Trophoblast cell (in vitro differentiated cells and primary cell): ENCODE measurements at regions not wholly inside any gene's neighbourhood (a gene's known extent, or its start where the extent isn't known, plus 50 kb on each side); places are given as distances from the start of the nearest gene placed in this dataset.

Experiments used
- DNase-seq, 2 donors: peaks; one replicate each; pipeline ENCODE4 v3.0.0-alpha.2; 2016
- H2AFZ ChIP-seq: 2 replicates; pipeline ENCODE4 v1.6.1; 2013; ENCODE audit warnings: low read length, moderate library complexity, mild to moderate bottlenecking; ENCODE audit not compliant: insufficient read depth, poor library complexity
- H2AK5ac ChIP-seq: 2 replicates; pipeline ENCODE4 v1.6.1; 2013; ENCODE audit warnings: mild to moderate bottlenecking, low read length
- H2BK120ac ChIP-seq: 2 replicates; pipeline ENCODE4 v1.6.1; 2013; ENCODE audit warnings: low read length, mild to moderate bottlenecking, moderate library complexity; ENCODE audit not compliant: insufficient read depth, poor library complexity
- H2BK12ac ChIP-seq: 2 replicates; pipeline ENCODE4 v1.6.1; 2013; ENCODE audit warnings: mild to moderate bottlenecking, low read length, moderate library complexity
- H2BK5ac ChIP-seq: 2 replicates; pipeline ENCODE4 v1.6.1; 2013; ENCODE audit warnings: low read length, low read depth, moderate library complexity, mild to moderate bottlenecking; ENCODE audit not compliant: poor library complexity
- H3K14ac ChIP-seq: 2 replicates; pipeline ENCODE4 v1.6.1; 2013; ENCODE audit warnings: mild to moderate bottlenecking, low read length
- H3K18ac ChIP-seq: 2 replicates; pipeline ENCODE4 v1.6.1; 2013; ENCODE audit warnings: mild to moderate bottlenecking, low read length
- H3K23ac ChIP-seq: 2 replicates; pipeline ENCODE4 v1.6.1; 2013; ENCODE audit warnings: low read length
- H3K27ac ChIP-seq: 2 replicates; pipeline ENCODE4 v1.5.1; 2013; ENCODE audit warnings: low read depth, mild to moderate bottlenecking, inconsistent platforms, low read length, moderate library complexity
- H3K27me3 ChIP-seq: 2 replicates; pipeline ENCODE4 v1.6.1; 2013; ENCODE audit warnings: inconsistent platforms, mild to moderate bottlenecking, low read length, moderate library complexity; ENCODE audit not compliant: insufficient read depth
- H3K36me3 ChIP-seq, 2 experiments: 1 replicate in 1 of 2; 2 replicates in 1 of 2; pipeline ENCODE4 v1.6.1; 2013; ENCODE audit warnings: low read length in 2 of 2, mild to moderate bottlenecking in 2 of 2, moderate library complexity in 1 of 2; ENCODE audit not compliant: insufficient read depth in 2 of 2, control insufficient read depth in 1 of 2
- H3K4ac ChIP-seq: 2 replicates; pipeline ENCODE4 v1.6.1; 2013; ENCODE audit warnings: low read depth, mild to moderate bottlenecking, low read length, moderate library complexity
- H3K4me1 ChIP-seq, 2 experiments: 1 replicate in 1 of 2; 2 replicates in 1 of 2; pipeline ENCODE4 v1.6.1; 2013; ENCODE audit warnings: low read length in 2 of 2, mild to moderate bottlenecking in 2 of 2, moderate library complexity in 1 of 2; ENCODE audit not compliant: insufficient read depth in 2 of 2, control insufficient read depth in 1 of 2
- H3K4me2 ChIP-seq: 2 replicates; pipeline ENCODE4 v1.6.1; 2013; ENCODE audit warnings: inconsistent platforms, mild to moderate bottlenecking, low read length, moderate library complexity
- H3K4me3 ChIP-seq: 2 replicates; pipeline ENCODE4 v1.5.1; 2013; ENCODE audit warnings: mild to moderate bottlenecking, low read depth, low read length, inconsistent platforms
- H3K79me1 ChIP-seq: one replicate; pipeline ENCODE4 v1.6.1; 2013; ENCODE audit warnings: low read length
- H3K79me2 ChIP-seq: 2 replicates; pipeline ENCODE4 v1.6.1; 2013; ENCODE audit warnings: low read length, mild to moderate bottlenecking; ENCODE audit not compliant: control insufficient read depth, insufficient read depth, poor library complexity
- H3K9ac ChIP-seq: 2 replicates; pipeline ENCODE4 v1.6.1; 2013; ENCODE audit warnings: mild to moderate bottlenecking, low read length
- H3K9me3 ChIP-seq: 2 replicates; pipeline ENCODE4 v1.6.1; 2013; ENCODE audit warnings: low read depth, mild to moderate bottlenecking, control low read depth, inconsistent platforms, low read length; ENCODE audit not compliant: insufficient read depth
- H4K12ac ChIP-seq: 2 replicates; pipeline ENCODE4 v1.6.1; 2013; ENCODE audit warnings: low read depth, mild to moderate bottlenecking, low read length, moderate library complexity
- H4K8ac ChIP-seq: 2 replicates; pipeline ENCODE4 v1.6.1; 2013; ENCODE audit warnings: low read depth, mild to moderate bottlenecking, low read length, moderate library complexity
- H4K91ac ChIP-seq: one replicate; pipeline ENCODE4 v1.6.1; 2013; ENCODE audit warnings: low read depth, mild to moderate bottlenecking, low read length, moderate library complexity
- WGBS: extraction: QIAGEN DNeasy Blood & Tissue Kit; methylation state at CpG from one replicate; pipeline ENCODE4 v1.1.7; 2013; ENCODE audit warnings: missing lambda C conversion rate; ENCODE audit not compliant: insufficient read length, insufficient coverage; ENCODE audit errors: extremely low coverage; 5-methylcytosine and 5-hydroxymethylcytosine counted together

DNA sequence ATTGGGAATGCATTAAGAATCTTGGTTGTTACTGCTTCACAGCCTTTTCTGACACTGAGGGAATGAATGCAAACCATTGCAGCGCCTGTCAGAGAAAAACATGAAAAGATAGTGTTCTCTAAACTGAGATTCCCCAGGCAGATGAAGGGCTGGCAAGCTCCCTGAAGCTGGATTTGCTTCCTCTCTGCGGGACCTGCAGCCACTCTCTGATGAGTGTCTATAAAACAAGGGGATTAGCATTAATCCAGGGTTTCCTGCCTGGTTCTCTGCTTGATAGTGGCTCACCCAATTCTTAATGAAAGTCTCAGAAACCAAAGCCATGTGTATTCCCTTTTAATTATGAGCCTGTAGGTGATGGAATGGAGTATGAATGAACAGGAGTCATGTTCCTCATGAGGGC lies 344.3 kb upstream of the UMPS start:
- Histone ChIP-seq H3K4me3 (no peak overlapping the region), H2AFZ (no peak overlapping the region), H3K14ac (no peak overlapping the region), H3K4ac (no peak overlapping the region), H2BK12ac (no peak overlapping the region), H4K12ac (no peak overlapping the region), H3K79me1 (no peaks in the 10 kb centered on the region), H3K4me1 (peaks cover 0 to 5% of the 10 kb centered on the region in 2 experiments), H4K8ac (no peak overlapping the region), H2BK120ac (no peak overlapping the region), H3K27me3 (no peaks in the 10 kb centered on the region), H3K36me3 (no peaks in the 10 kb centered on the region), H3K27ac (no peak overlapping the region), H3K4me2 (no peak overlapping the region), H3K79me2 (no peaks in the 10 kb centered on the region), H2BK5ac (no peak overlapping the region), H3K9me3 (no peaks in the 10 kb centered on the region), H2AK5ac (no peak overlapping the region), H3K9ac (no peak overlapping the region), H3K23ac (no peak overlapping the region), H4K91ac (no peak overlapping the region), H3K18ac (no peak overlapping the region)
- no CpG with 5 or more reads among the region's 2 CpGs for WGBS
- no peak for DNase-seq

DNA sequence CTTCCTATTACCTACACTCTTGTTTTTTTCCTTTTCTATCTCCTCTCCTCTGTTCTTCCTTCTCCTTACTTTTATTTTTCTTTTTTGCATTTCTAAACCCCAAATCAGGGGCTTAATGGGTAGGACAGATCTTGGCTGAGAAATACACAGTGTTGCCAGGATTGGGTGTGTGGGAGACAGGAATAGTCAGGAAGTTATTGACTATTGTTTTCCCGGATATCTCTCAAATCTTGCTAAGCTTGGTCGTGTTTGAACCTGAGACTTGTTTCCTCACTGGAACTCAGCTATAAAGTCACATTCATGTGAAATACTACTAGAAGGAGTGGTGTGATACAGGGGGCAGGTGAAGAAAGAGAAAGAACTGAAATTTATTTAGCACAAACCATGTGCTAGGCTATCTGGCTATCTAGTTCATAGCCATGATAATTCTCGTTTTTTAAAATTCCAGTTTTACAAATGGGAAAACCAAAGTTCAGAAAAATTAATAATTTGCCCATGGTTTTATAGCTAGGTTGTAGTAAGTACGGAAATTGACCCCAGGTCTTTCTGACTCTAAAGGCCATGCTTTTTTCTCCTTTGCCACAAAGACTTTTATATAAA lies 343.2 kb upstream of the UMPS start:
- no peak overlapping the region for H2AFZ ChIP-seq
- H3K27ac ChIP-seq, result no peak overlapping the region
- no peaks in the 10 kb centered on the region for H3K27me3 ChIP-seq
- no peak overlapping the region for H3K18ac ChIP-seq
- no peaks in the 10 kb centered on the region for H3K79me1 ChIP-seq
- no peak overlapping the region for H2BK120ac ChIP-seq
- WGBS, result no CpG with 5 or more reads among the region's 4 CpGs
- no peaks in the 10 kb centered on the region for H3K9me3 ChIP-seq
- H3K9ac ChIP-seq, result no peak overlapping the region
- no peak overlapping the region for H3K23ac ChIP-seq
- no peak overlapping the region for H2BK12ac ChIP-seq
- H4K12ac ChIP-seq, result no peak overlapping the region
- H3K36me3 ChIP-seq, result no peaks in the 10 kb centered on the region
- no peak overlapping the region for H3K14ac ChIP-seq
- no peak overlapping the region for H4K91ac ChIP-seq
- H3K4me2 ChIP-seq, result no peak overlapping the region
- no peak for DNase-seq
- H3K79me2 ChIP-seq, result no peaks in the 10 kb centered on the region
- peaks cover 0 to 5% of the 10 kb centered on the region in 2 experiments for H3K4me1 ChIP-seq
- H3K4ac ChIP-seq, result no peak overlapping the region
- no peak overlapping the region for H4K8ac ChIP-seq
- H3K4me3 ChIP-seq, result no peak overlapping the region
- H2BK5ac ChIP-seq, result no peak overlapping the region
- no peak overlapping the region for H2AK5ac ChIP-seq

DNA sequence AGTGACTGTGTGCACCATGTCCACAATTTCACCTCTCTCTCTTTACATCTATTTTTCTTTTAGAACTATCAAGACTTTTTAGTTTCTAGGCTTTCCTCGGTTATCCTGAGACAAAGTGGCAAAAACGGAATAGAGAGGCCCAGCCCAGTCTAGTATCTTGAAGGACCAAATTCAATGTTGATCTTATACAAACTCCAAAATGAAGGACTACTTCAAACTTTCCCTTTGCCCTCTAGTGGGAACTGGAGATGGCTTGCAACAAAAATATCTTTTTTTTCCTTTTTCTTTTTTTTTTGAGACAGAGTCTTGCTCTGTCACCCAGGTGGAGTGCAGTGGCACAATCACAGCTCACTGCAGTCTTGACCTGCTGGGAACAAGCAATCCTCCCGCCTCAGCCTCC lies 338.5 kb upstream of the UMPS start:
- peaks cover 2% of the 10 kb centered on the region for H3K79me1 ChIP-seq
- no peak overlapping the region for H3K14ac ChIP-seq
- no peak overlapping the region for H3K27ac ChIP-seq
- H2AFZ ChIP-seq, result no peak overlapping the region
- no peak overlapping the region for H2BK120ac ChIP-seq
- no peak overlapping the region for H2BK12ac ChIP-seq
- no peak overlapping the region for H4K8ac ChIP-seq
- H3K4ac ChIP-seq, result no peak overlapping the region
- H4K12ac ChIP-seq, result no peak overlapping the region
- H3K18ac ChIP-seq, result no peak overlapping the region
- H3K4me2 ChIP-seq, result no peak overlapping the region
- H3K4me1 ChIP-seq, result peaks cover 5 to 8% of the 10 kb centered on the region in 2 experiments
- H2BK5ac ChIP-seq, result no peak overlapping the region
- no peak for DNase-seq
- no peaks in the 10 kb centered on the region for H3K79me2 ChIP-seq
- H3K36me3 ChIP-seq, result peaks cover 0 to 3% of the 10 kb centered on the region in 2 experiments
- no peak overlapping the region for H3K4me3 ChIP-seq
- WGBS, result no CpG with 5 or more reads among the region's 3 CpGs
- H3K23ac ChIP-seq, result no peak overlapping the region
- H4K91ac ChIP-seq, result no peak overlapping the region
- H3K27me3 ChIP-seq, result no peaks in the 10 kb centered on the region
- no peak overlapping the region for H2AK5ac ChIP-seq
- no peaks in the 10 kb centered on the region for H3K9me3 ChIP-seq
- no peak overlapping the region for H3K9ac ChIP-seq

DNA sequence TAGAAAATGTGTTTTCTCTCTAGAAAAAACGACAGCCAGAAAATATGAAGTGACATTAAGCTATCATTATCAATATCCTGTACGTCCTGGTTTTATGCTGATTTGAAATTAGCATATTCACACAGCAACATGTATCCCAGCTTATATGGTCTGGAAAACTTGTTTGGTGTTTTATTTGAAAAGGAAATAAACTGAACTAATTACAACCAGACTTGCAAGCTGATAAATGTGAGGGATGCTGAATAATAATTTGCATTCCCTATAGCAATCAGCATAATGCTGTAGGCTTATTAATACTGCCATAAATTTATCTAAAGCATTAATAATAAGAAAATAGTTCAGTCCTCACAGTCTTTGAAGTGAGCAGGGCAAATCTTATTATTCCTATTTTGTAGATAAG lies 336.9 kb upstream of the UMPS start:
- WGBS, result no CpG with 5 or more reads among the region's 2 CpGs
- no peaks in the 10 kb centered on the region for H3K9me3 ChIP-seq
- no peaks in the 10 kb centered on the region for H3K79me2 ChIP-seq
- H3K4me2 ChIP-seq, result no peak overlapping the region
- H3K9ac ChIP-seq, result no peak overlapping the region
- H3K4me1 ChIP-seq, result peaks cover 5 to 8% of the 10 kb centered on the region in 2 experiments
- no peak overlapping the region for H3K14ac ChIP-seq
- H3K27ac ChIP-seq, result no peak overlapping the region
- H3K79me1 ChIP-seq, result peaks cover 2% of the 10 kb centered on the region
- no peak overlapping the region for H4K91ac ChIP-seq
- no peak overlapping the region for H3K4ac ChIP-seq
- H3K4me3 ChIP-seq, result no peak overlapping the region
- H3K18ac ChIP-seq, result no peak overlapping the region
- H3K23ac ChIP-seq, result no peak overlapping the region
- H2BK5ac ChIP-seq, result no peak overlapping the region
- DNase-seq, result no peak
- H2AFZ ChIP-seq, result no peak overlapping the region
- no peak overlapping the region for H2BK120ac ChIP-seq
- H3K27me3 ChIP-seq, result no peaks in the 10 kb centered on the region
- peaks cover 0 to 3% of the 10 kb centered on the region in 2 experiments for H3K36me3 ChIP-seq
- H2AK5ac ChIP-seq, result no peak overlapping the region
- no peak overlapping the region for H4K12ac ChIP-seq
- H2BK12ac ChIP-seq, result no peak overlapping the region
- no peak overlapping the region for H4K8ac ChIP-seq
